Caco-2 (cell line): ENCODE measurements at regions not wholly inside any gene's neighbourhood (a gene's known extent, or its start where the extent isn't known, plus 50 kb on each side); places are given as distances from the start of the nearest gene placed in this dataset.

ENCODE experiments used
- BruUV-seq: library from RNA; stranded (reverse); fragments of 400-500 nt; replicated peaks from 2 replicates; lab custom pipeline; 2021; lab: Mats Ljungman, UMichigan
- CTCF ChIA-PET: fragments of 300-600 bp; sonication (Branson Sonifier 250); formaldehyde crosslinking; loops from one replicate; lab custom pipeline; 2022; ENCODE audit warnings: antibody characterized with exemption; lab: Charles Lee
- POLR2A ChIA-PET: fragments of 300-600 bp; sonication (Branson Sonifier 250); formaldehyde crosslinking; loops from one replicate; lab custom pipeline; 2022; ENCODE audit warnings: antibody characterized with exemption; lab: Charles Lee
- DNase-seq, 2 experiments: peaks; one replicate each; pipeline versions ENCODE4 v3.0.0 to v3.0.0-alpha.2; 2020 to 2022
- H3K27me3 ChIP-seq: replicated peaks from 2 replicates; pipeline ENCODE4 v1.6.0; 2011; ENCODE audit warnings: low read length; ENCODE audit not compliant: control insufficient read depth, insufficient read depth
- H3K36me3 ChIP-seq: 2 replicates; pipeline ENCODE4 v1.5.1; 2011; ENCODE audit warnings: low read length; ENCODE audit not compliant: control insufficient read depth, insufficient read depth
- H3K4me1 ChIP-seq: fragments of 250-450 bp; sonication (Bioruptor Pico); 2 replicates; pipeline ENCODE4 v1.5.1; 2020; ENCODE audit warnings: mild to moderate bottlenecking
- H3K4me3 ChIP-seq: 2 replicates; pipeline ENCODE4 v1.5.1; 2011; ENCODE audit warnings: low read depth, mild to moderate bottlenecking, control low read depth, low read length
- H3K9me3 ChIP-seq: fragments of 250-450 bp; sonication (Bioruptor Pico); 2 replicates; pipeline ENCODE4 v1.5.1; 2020; ENCODE audit warnings: mild to moderate bottlenecking, moderate library complexity
- H3K27ac Mint-ChIP-seq: one replicate; pipeline ENCODE4 v1.8.0; 2022; ENCODE audit warnings: mixed read lengths; ENCODE audit not compliant: unreplicated experiment
- H3K27me3 Mint-ChIP-seq: one replicate; pipeline ENCODE4 v1.8.0; 2022; ENCODE audit warnings: mixed read lengths; ENCODE audit not compliant: insufficient read depth, unreplicated experiment
- H3K36me3 Mint-ChIP-seq: one replicate; pipeline ENCODE4 v1.8.0; 2022; ENCODE audit warnings: mild to moderate bottlenecking, mixed read lengths; ENCODE audit not compliant: insufficient read depth, unreplicated experiment
- H3K4me1 Mint-ChIP-seq: one replicate; pipeline ENCODE4 v1.8.0; 2022; ENCODE audit warnings: low read depth, mixed read lengths; ENCODE audit not compliant: unreplicated experiment
- H3K4me3 Mint-ChIP-seq: one replicate; pipeline ENCODE4 v1.8.0; 2022; ENCODE audit warnings: mild to moderate bottlenecking, moderate library complexity, mixed read lengths; ENCODE audit not compliant: unreplicated experiment
- H3K9me3 Mint-ChIP-seq: one replicate; pipeline ENCODE4 v1.8.0; 2022; ENCODE audit warnings: mixed read lengths; ENCODE audit not compliant: unreplicated experiment
- intact Hi-C: fragments of 100-400 bp; cut with micrococcal nuclease; formaldehyde crosslinking; loops from one replicate; pipeline ENCODE4 v1.10.0; 2022; ENCODE audit not compliant: unreplicated experiment
- TF ChIP-seq, protein P1 (sequence below), 2 experiments: fragments of 200-600 bp in 1 of 2; IDR thresholded peaks; 1 replicate in 1 of 2; 2 replicates in 1 of 2; pipeline versions ENCODE4 v1.5.1 to v1.8.0; 2011 to 2022; ENCODE audit warnings: antibody characterized with exemption in 1 of 2, control low read depth in 1 of 2, inconsistent platforms in 1 of 2, low read depth in 1 of 2, low read length in 1 of 2, mild to moderate bottlenecking in 1 of 2, moderate library complexity in 1 of 2; ENCODE audit not compliant: insufficient read depth in 1 of 2, severe bottlenecking in 1 of 2, unreplicated experiment in 1 of 2

DNA sequence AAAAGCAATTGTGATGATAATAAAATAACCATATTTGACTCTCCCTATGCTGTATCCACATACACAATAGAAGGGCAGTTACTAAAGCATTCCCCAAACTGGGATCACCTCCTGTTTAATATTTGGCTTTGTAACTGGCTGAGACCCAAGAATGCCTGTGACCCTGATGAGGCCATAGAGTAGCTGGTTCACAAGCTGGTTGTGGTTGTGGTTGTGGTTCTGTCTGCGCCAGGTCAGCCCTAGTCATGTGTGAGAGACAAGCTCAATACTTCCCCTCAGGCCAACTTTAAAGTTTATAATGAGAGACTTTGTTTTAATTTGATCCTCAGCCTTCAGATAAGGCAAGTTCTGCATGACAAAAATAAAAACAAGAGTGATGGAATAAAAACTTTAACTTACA, 209.9 kb downstream of the PARM1 start:
- Histone ChIP-seq H3K36me3 (no peaks in the 10 kb centered on the region), H3K4me1 (no peaks in the 10 kb centered on the region), H3K27me3 (no peaks in the 10 kb centered on the region), H3K4me3 (no peak overlapping the region), H3K9me3 (no peaks in the 10 kb centered on the region)
- intact Hi-C loops = no loop called here
- BruUV-seq = no TSS peak
- POLR2A ChIA-PET = interaction anchor here (0.7 kb wide), 1 partner anchor 36 kb away, joined by 3 read pairs; no protein-coding TSS in a partner anchor
- Mint-ChIP-seq H3K36me3 (no peaks in the 10 kb centered on the region), H3K27ac (no peak overlapping the region), H3K4me1 (no peaks in the 10 kb centered on the region), H3K27me3 (peaks cover 8% of the 10 kb centered on the region), H3K4me3 (no peak overlapping the region), H3K9me3 (no peaks in the 10 kb centered on the region)
- CTCF ChIA-PET = no interaction called here
- DNase-seq = no peak
- TF ChIP-seq, protein P1, sequence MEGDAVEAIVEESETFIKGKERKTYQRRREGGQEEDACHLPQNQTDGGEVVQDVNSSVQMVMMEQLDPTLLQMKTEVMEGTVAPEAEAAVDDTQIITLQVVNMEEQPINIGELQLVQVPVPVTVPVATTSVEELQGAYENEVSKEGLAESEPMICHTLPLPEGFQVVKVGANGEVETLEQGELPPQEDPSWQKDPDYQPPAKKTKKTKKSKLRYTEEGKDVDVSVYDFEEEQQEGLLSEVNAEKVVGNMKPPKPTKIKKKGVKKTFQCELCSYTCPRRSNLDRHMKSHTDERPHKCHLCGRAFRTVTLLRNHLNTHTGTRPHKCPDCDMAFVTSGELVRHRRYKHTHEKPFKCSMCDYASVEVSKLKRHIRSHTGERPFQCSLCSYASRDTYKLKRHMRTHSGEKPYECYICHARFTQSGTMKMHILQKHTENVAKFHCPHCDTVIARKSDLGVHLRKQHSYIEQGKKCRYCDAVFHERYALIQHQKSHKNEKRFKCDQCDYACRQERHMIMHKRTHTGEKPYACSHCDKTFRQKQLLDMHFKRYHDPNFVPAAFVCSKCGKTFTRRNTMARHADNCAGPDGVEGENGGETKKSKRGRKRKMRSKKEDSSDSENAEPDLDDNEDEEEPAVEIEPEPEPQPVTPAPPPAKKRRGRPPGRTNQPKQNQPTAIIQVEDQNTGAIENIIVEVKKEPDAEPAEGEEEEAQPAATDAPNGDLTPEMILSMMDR (IDR thresholded peaks at IDR 0.05; ENCODE audit: insufficient read depth in 1 of 2, low read depth in 1 of 2, low read length in 1 of 2, severe bottlenecking in 1 of 2, unreplicated experiment in 1 of 2) = no peak

GRCh38 chr4:75142382-75142781, 209.5 kb downstream of the PARM1 start:
- H3K9me3 ChIP-seq = no peaks in the 10 kb centered on the region
- H3K4me1 ChIP-seq = no peaks in the 10 kb centered on the region
- Mint-ChIP-seq H3K4me3 (no peak overlapping the region), H3K36me3 (no peaks in the 10 kb centered on the region), H3K4me1 (no peaks in the 10 kb centered on the region), H3K9me3 (no peaks in the 10 kb centered on the region), H3K27me3 (peaks cover 8% of the 10 kb centered on the region), H3K27ac (no peak overlapping the region)
- ChIA-PET POLR2A (interaction anchor here (0.7 kb wide), 1 partner anchor 35 kb away, joined by 3 read pairs; no protein-coding TSS in a partner anchor), CTCF (no interaction called here)
- H3K27me3 ChIP-seq = no peaks in the 10 kb centered on the region
- intact Hi-C loops = no loop called here
- H3K36me3 ChIP-seq = no peaks in the 10 kb centered on the region
- BruUV-seq = no TSS peak
- DNase-seq = no peak
- no peak overlapping the region for H3K4me3 ChIP-seq
- TF ChIP-seq, protein P1 (IDR thresholded peaks at IDR 0.05; ENCODE audit: insufficient read depth in 1 of 2, low read depth in 1 of 2, low read length in 1 of 2, severe bottlenecking in 1 of 2, unreplicated experiment in 1 of 2) = no peak

GRCh38 chr4:75141162-75141561, 208.2 kb downstream of the PARM1 start:
- Histone ChIP-seq H3K36me3 (no peaks in the 10 kb centered on the region), H3K9me3 (no peaks in the 10 kb centered on the region), H3K4me1 (no peaks in the 10 kb centered on the region), H3K27me3 (no peaks in the 10 kb centered on the region), H3K4me3 (no peak overlapping the region)
- no peaks in the 10 kb centered on the region for H3K4me1 Mint-ChIP-seq
- H3K36me3 Mint-ChIP-seq = no peaks in the 10 kb centered on the region
- POLR2A ChIA-PET = no interaction called here
- no TSS peak for BruUV-seq
- TF ChIP-seq, protein P1 (IDR thresholded peaks at IDR 0.05; ENCODE audit: insufficient read depth in 1 of 2, low read depth in 1 of 2, low read length in 1 of 2, severe bottlenecking in 1 of 2, unreplicated experiment in 1 of 2) = no peak
- CTCF ChIA-PET = no interaction called here
- DNase-seq = no peak
- no peak overlapping the region for H3K4me3 Mint-ChIP-seq
- H3K9me3 Mint-ChIP-seq = no peaks in the 10 kb centered on the region
- intact Hi-C loops = no loop called here
- H3K27me3 Mint-ChIP-seq = peaks cover 8% of the 10 kb centered on the region
- H3K27ac Mint-ChIP-seq = no peak overlapping the region
